IPS DF 19.7 (cell line): ENCODE measurements at regions not wholly inside any gene's neighbourhood (a gene's known extent, or its start where the extent isn't known, plus 50 kb on each side); places are given as distances from the start of the nearest gene placed in this dataset.
"Not testable (repeated sequence)": the region's sequence is repeated elsewhere in the genome, so short reads cannot be mapped to it uniquely, and the experiment has no call there.

Source experiments
- DNase-seq: peaks from one replicate; pipeline ENCODE4 v3.0.0-alpha.2; 2013; ENCODE audit warnings: low read depth, low spot score

DNA sequence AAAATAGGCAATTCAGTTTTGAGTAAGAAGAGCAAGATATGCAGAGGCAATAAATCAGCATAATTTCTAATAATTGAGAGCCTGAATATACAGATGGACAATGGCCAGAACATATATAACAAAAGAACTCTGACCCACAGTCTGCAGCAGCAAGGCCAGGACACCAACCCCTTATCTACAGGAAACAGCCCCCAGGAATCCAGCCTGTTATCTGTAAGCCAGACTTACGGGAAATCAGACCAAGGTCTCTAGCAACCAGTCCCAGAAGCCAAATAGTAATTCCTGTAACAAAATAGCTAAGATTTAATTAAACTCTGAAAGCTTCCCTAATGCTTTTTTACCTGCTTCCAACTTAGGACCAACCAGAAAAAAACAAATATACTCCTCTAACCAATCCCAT is 434.5 kb upstream of the GYPC start:
- no peak for DNase-seq

DNA sequence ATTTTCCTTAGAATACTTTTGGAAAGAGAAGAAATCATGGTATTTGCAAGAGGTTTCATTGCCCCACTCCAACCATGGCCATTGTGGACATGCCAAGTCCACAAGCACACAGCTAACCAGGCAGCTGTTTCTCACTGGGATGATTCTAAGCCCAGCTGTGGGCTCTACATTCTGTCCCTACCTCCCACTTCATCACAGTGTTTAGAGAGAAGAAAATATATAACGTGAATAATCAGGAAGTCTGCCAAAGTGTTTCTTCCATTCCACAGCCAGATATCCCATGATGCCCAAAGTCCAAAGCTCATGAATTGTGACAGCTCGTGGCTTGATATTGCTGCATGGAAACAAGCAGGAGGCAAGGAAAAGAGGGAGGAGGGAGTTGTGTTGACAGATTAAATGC is 433.7 kb upstream of the GYPC start:
- DNase-seq = no peak

DNA sequence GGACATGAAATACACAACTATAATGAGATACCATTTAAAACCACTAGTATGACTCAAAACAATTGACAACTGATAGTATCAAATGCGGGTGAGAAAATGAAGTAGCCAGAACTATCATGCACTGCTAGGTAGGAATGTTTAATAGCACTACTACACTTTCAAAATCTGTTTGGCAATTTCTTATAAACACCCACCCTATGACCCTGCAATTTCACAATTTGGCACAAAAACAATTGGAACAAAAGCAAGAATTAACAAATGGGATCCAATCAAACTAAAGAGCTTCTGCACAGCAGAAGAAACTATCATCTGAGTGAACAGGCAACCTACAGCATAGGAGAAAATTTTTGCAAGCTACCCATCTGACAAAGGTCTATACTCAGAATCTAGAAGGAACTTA is 431.2 kb upstream of the GYPC start:
- no peak for DNase-seq

DNA sequence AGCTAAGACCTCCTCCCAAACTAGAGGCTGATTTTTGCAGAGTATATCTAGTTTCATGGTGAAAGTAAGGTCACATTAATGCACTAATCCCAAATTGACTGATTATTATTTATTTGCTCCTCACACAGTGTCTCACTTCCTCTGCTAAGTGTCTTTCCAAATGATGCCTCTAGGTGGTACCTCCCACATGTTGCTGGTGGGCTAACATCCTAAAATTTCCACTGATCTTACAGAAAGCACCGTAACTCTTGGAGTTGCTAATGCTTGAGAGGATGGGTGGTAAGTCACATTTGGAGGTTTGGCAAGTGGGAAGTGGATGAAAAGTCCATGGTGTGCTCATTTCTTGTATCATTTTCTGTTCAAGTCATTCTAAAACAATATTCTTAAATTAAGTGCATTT is 428.7 kb upstream of the GYPC start:
- DNase-seq = no peak

DNA sequence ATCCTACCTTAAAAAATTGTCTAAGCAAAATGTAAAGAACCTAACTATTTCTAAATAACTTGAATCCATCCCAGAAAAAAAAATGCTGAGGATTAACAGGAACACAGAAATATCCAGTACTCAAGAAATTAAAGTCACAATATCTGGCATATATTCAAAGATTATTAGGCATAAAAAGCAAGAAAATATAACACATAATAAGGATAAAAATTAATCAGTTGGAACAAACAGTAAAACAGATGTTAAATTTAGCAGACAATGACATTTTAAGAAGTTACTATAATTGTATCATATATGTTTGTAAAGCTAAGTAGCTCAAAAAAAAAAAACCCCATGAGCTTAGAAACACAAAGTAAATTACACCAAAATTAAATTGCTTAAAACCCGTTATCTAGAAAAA is 427.4 kb upstream of the GYPC start:
- no peak for DNase-seq

DNA sequence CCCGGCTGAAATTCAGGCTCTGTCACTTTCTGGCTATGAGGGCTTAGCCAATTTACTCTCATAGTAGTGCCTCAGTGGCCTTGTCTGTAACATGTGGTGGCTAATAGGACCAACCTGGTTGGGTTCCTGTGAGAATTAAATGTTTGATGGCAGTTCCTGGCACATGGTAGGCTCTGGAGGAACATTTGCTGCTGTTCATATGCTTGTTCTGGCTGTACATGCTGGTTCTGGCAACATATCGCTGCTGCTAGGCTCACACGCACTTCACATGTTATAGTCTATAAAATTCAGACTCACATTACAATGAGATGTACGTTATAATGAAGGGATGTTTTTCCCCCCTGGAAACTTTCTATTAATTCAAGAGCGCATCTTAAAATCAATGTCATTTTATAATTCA is 417.7 kb upstream of the GYPC start:
- DNase-seq = no peak

DNA sequence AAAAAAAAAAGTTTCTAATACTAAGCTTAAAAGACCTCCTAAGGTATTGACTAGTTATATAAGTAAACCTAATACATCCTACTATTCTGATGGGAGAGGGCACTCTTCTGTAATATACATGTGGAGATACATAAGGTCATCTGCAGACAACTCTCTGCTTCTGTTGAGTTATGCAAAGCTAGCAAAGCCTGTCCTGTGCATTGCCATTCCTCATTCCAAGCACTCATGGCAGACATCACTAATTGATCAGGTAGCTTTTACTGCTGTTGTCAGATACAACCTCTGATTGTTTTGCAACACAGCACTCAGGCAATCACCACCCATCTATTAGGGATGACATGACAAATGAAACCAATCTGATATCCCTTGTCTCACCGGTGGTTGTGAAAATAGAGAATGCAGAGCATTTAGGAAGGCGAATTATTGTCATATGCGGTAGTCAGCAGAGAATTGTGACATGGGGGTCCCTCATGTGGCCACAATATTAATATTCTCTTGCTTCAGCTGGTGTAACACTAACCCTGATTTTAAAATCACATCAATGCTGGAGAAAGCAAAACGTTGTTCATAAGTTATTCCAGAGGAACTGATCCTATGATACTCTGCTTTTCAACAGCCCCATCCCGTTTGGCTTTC is 416.5 kb upstream of the GYPC start:
- no peak for DNase-seq

DNA sequence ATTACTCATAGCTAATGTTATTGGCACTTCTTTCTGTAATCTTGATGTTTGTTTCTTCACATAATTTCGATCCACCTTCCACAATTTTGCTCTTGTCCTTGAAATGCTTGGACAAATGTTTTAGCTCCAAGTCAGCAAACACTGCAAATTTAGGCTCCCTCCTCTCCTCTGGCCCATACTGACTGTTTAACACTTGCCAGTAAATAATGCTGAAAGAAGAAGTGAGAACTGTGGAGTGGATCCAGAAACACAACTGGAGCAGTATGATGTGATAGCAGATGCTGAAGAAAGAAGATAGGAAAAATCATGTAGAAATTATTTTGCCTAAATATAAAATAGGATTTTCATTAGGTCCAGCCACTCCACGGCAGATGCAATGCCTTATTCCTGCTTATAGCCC is 415.0 kb upstream of the GYPC start:
- no peak for DNase-seq

DNA sequence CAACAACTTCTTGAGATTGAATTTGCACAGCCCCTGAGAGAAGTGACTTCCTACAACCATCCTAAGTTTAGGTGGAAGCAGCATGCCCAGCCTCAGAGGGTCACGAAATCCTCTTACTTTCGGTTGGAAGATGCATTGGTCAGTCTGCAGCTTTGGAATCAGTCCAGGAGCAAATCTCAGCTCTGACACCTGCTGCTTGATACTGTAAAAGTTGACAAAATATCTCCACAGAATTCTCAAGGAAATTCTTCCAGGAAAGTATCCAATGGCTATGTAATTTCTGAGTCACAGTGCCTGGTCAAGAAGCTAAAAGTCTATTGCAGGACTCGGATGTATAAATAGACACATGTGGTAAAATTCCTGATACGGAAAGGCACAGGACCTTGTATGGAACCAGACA is 414.5 kb upstream of the GYPC start:
- DNase-seq = no peak

DNA sequence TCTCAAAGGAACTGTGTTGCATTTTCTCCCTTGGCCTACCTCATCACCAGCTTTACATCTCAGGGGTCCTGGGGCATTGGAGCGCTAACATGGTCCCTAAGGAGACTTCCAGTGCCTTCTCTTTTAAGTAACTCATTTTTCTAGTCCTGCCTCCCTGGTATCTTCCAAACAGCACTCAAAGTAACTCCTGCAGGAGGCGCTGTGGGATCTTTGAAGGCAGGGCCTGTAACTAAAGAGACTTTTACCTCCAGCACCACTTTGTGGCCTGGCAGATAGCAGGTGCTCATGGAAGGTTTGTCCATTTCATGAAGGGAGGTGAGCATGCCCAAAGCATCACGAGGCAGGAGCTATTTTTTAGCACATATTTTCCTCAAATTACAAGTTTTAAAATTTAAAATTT is 411.0 kb upstream of the GYPC start:
- peak; percentile 2 for DNase-seq

DNA sequence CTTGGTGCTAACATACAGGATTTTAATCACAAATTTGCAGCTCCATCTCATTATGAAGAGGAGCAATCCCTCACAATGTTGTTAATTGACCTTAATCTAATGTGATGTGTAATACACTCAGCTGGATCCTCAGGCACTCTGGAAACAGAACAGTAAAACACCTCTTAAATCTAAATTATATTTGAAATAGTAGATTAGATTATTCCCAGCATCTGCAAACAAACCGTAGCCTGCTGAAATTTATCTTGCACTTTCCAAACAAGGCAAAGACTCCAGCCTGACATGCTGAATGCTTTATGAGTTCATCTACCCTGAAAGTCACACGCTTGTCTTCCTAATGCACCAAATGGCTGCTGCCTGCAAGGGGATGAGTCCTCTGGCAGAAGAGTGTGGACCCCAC is 402.3 kb upstream of the GYPC start:
- no peak for DNase-seq

DNA sequence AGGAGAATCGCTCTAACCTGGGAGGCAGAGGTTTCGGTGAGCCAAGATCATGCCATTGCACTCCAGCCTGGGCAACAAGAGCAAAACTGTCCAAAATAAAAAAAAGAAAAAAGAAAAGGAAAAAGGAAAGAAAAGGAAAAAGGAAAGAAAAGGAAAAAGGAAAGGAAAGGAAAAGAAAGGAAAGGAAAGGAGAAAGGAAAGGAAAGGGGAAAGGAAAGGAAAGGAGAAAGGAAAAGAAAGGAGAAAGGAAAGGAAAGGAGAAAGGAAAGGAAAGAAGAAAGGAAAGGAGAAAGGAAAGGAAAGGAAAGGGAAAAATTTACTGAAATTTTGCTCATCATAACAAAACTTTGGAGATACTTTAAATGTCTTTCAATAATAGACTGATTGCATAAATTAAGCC is 391.3 kb upstream of the GYPC start:
- DNase-seq = no peak

DNA sequence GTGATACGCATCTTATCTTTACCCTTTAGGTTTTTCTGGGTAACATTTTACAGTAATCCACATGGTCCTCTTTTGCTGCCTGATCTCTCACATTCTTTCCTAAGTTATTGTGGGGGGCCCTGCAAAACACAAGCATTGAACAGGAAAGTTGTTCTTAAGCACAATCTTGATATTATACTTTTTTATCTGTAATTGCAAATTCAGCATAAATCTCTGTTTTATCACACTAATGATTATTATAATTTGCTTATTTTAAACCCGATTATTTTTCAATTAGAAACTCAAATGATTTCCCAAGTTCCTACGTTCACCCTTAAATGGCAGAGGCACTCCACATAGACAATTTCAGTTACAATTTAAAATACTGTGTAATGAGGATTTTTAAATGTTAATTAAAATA is 386.0 kb upstream of the GYPC start:
- DNase-seq = no peak

DNA sequence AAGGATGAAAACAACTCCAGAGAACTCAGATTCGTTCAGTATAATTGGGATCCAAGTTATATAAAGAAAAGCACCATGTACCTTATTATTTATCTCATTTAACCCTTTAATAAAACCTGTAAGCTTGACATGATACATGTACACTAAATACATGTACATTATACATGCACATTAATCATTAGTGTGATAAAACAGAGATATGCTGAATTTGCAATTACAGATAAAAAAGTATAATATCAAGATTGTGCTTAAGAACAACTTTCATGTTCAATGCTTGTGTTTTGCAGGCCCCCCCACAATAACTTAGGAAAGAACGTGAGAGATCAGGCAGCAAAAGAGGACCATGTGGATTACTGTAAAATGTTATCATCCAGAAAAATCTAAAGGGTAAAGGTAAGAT is 385.4 kb upstream of the GYPC start:
- DNase-seq = no peak

DNA sequence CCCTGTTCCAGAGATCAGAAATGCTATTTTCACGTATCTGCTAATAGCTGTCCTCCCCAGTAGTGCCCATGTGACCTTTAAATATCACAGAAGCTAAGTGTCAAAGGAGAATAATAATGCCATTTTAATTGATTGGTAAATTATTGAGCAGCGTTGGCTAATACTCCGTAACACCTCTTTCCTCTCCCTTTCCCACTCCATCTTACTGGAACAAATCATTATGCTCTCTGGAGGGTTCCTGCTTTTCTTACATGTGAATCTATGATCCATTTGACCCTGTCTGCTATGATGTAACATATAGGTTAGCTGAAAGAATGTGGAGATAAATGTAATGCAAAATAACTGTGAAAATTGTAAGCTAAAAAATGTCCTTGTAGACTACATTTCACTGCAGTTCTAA is 383.6 kb upstream of the GYPC start:
- DNase-seq = no peak

DNA sequence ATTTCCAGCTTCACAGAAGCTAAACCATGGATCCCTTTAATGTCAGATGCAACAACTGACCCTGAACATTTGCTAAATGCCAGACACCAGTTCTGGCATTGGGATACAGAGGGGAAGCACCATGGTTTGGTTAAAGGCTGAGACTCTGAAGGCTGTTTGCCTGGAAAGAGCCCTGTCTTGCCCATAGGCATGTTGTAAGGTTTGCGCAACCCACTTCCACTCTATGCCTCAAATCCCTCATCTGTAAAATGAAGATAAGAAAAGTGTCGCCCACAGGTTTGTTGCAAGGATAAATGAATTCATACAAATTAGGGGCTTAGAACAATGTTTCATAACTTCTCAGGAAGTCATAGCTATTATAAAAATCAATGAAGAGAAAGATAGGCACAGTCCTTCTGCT is 380.9 kb upstream of the GYPC start:
- no peak for DNase-seq

DNA sequence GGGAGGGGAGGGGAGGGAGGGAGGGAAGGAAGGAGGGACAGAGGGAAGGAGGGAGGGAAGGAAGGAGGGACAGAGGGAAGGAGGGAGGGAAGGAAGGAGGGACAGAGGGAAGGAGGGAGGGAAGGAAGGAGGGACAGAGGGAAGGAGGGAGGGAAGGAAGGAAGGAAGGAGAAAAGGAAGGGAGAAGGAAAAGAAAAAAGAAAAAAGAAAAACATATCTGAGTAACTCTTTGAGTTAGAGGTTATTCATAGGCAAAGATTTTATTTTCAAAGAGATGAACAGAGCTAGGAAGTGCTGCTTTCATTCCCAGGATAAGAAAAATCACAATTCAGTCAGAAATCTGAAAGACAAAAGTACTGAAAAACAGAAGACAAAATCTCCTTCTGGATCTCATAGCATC is 379.7 kb upstream of the GYPC start:
- DNase-seq = not testable (repeated sequence)

DNA sequence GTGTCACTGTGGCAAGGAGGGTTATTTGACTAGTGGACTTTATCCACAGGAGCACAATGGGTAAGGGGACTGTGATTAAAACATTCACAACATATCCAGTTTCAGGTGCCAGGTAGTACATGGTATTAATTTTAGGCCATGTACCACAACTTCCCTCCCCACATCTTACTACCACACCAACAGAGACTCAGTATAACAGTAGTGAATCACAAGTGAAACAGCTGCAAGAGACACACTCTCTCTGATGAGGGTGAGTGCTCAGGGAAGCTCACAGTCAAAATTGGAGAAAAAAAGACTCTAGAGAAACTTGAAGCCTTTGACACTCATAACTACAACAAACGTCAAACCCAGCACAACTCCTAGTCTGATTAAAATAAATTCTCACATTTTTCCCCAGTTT is 367.6 kb upstream of the GYPC start:
- no peak for DNase-seq

DNA sequence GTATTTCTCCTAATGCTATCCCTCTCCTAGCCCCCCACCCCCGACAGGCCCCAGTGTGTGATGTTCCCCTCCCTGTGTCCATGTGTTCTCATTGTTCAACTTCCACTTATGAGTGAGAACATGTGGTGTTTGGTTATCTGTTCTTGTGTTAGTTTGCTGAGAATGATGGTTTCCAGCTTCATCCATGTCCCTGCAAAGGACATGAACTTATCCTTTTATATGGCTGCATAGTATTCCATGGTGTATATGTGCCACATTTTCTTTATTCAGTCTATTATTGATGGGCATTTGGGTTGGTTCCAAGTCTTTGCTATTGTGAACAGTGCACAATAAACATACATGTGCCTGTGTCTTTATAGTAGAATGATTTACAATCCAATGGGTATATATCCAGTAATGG is 362.0 kb upstream of the GYPC start:
- DNase-seq = not testable (repeated sequence)

DNA sequence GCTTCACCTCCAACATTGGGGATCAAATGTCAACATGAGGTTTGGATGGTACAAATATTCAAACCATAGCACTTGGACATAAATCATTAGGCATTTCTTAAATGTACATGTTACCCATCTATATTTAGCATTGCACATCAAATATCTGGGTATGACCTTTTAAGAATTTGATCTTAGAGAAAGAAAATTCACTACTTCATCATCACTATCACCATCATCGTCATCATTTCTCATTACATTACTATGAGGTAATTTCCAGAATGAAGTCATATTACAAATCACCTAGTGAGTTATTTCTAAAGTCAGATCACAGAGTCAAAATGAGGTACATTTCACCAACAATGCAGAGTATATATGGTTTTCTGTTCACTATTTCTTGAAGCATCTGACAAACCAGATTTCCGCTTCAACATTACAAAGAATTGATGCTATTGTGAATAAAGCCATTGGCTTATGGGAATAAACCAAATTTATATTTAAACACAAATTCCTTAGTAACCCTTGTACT is 356.4 kb upstream of the GYPC start:
- no peak for DNase-seq

DNA sequence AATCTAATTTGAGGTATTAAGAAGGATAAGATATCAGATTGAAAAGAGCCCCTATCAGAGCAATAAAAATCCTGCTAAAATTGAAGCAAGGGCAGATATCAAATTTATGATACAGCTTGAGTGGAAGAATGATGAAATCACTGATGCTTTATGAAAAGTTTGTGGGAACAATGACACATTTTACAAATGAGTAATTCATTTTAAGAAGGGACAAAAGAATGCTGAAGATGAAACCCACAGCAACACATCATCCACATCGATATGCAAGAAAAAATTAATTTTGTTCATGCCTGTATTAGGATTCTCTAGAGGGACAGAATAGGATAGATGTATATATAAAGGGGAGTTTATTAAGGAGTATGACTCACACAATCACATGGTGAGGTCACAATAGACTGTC is 355.6 kb upstream of the GYPC start:
- DNase-seq = no peak

DNA sequence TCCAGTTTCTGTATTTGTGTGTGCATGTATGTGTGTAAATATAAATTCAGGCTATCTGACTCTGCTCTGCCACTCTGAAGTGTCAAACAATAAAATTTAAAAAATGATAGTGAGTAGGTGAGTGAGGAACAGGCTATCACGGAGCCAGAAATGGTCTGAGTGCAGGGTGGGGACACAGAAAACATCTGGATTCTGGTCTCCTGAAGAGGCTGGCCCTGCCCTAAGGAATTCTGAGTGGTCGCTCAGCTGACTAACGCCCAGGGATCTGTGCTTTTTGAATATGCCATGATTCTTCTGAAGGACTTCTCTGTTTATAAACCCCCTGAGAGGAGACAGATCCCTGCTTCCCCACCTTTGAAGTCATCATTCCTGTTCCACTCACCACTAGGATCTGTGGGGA is 353.9 kb upstream of the GYPC start:
- DNase-seq = no peak

DNA sequence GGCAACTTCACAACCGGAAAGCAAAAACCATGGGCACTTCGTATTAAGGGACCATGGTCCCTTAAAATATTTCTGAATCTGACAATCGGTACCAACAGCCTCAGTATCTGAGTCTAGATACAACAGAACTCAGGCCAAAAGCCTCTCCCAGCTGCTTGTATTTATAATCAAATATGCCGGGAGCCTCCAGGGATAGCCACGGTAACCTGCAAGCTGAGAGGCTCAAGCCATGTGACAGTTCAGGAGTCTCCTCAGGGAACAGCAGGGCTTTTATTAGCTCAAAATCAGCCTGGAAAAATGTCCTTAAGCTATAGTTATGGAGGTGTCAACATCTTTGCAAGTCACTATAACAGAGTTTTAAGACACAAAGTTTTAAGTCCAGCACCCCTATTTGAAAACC is 352.8 kb upstream of the GYPC start:
- no peak for DNase-seq

DNA sequence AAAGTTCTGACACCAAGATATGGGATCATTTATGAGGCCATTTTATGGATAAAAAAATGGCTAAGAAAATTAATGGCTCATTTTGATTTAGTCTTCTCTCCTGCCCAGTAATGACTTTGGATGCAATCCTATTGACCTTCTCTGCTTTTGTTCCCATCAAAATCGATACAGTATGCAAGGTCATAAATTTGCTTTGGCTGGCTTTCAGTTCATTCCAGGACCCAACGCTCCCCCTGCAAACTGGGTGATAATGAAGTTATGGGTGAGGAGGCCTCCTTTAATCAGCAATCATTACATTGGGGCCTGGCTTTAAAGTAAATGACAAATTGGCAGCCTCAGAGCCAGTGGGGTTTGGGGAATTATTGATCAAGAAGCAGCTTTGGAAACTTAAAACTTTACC is 351.8 kb upstream of the GYPC start:
- DNase-seq = no peak
